ENCODE measurements at regions not wholly inside any gene's neighbourhood (a gene's known extent, or its start where the extent isn't known, plus 50 kb on each side); places are given as distances from the start of the nearest gene placed in this dataset.

- Histone ChIP-seq H3K4me3 (ENCODE audit: low read length) (no peak overlapping the region), H3K27ac (ENCODE audit: low read length) (no peak overlapping the region), H3K27me3 (ENCODE audit: control insufficient read depth, insufficient read depth, low read length) (no peaks in the 10 kb centered on the region), H3K9me3 (ENCODE audit: control insufficient read depth, low read depth, low read length) (no peaks in the 10 kb centered on the region), H3K36me3 (ENCODE audit: control insufficient read depth, low read depth, low read length) (no peaks in the 10 kb centered on the region), H3K9ac (ENCODE audit: low read length) (no peak overlapping the region), H3K4me1 (ENCODE audit: control insufficient read depth, low read depth, low read length) (no peaks in the 10 kb centered on the region)
These were observed 2005.5 kb upstream of the PCDH20 start for GRCh38 chr13:63421123-63421522.

- Histone ChIP-seq H3K9ac (ENCODE audit: low read length) (no peak overlapping the region), H3K9me3 (ENCODE audit: control insufficient read depth, low read depth, low read length) (peaks cover 4% of the 10 kb centered on the region), H3K4me1 (ENCODE audit: control insufficient read depth, low read depth, low read length) (no peaks in the 10 kb centered on the region), H3K36me3 (ENCODE audit: control insufficient read depth, low read depth, low read length) (no peaks in the 10 kb centered on the region), H3K27ac (ENCODE audit: low read length) (no peak overlapping the region), H3K4me3 (ENCODE audit: low read length) (no peak overlapping the region), H3K27me3 (ENCODE audit: control insufficient read depth, insufficient read depth, low read length) (no peaks in the 10 kb centered on the region)
These were observed 2005.0 kb upstream of the PCDH20 start for GRCh38 chr13:63420685-63421084.

GRCh38 chr13:63414247-63414646 is 1998.6 kb upstream of the PCDH20 start:
- Histone ChIP-seq H3K36me3 (ENCODE audit: control insufficient read depth, low read depth, low read length) (no peaks in the 10 kb centered on the region), H3K27me3 (ENCODE audit: control insufficient read depth, insufficient read depth, low read length) (no peaks in the 10 kb centered on the region), H3K4me1 (ENCODE audit: control insufficient read depth, low read depth, low read length) (no peaks in the 10 kb centered on the region), H3K9ac (ENCODE audit: low read length) (no peak overlapping the region), H3K4me3 (ENCODE audit: low read length) (no peak overlapping the region), H3K27ac (ENCODE audit: low read length) (no peak overlapping the region), H3K9me3 (ENCODE audit: control insufficient read depth, low read depth, low read length) (peaks cover 4% of the 10 kb centered on the region)

GRCh38 chr13:63409791-63410351 is 1994.2 kb upstream of the PCDH20 start:
- Histone ChIP-seq H3K27ac (ENCODE audit: low read length) (no peak overlapping the region), H3K27me3 (ENCODE audit: control insufficient read depth, insufficient read depth, low read length) (no peaks in the 10 kb centered on the region), H3K9ac (ENCODE audit: low read length) (no peak overlapping the region), H3K4me3 (ENCODE audit: low read length) (no peak overlapping the region), H3K4me1 (ENCODE audit: control insufficient read depth, low read depth, low read length) (peaks cover 7% of the 10 kb centered on the region), H3K36me3 (ENCODE audit: control insufficient read depth, low read depth, low read length) (no peaks in the 10 kb centered on the region), H3K9me3 (ENCODE audit: control insufficient read depth, low read depth, low read length) (no peaks in the 10 kb centered on the region)

GRCh38 chr13:63408331-63409189 is 1992.9 kb upstream of the PCDH20 start:
- Histone ChIP-seq H3K9me3 (ENCODE audit: control insufficient read depth, low read depth, low read length) (no peaks in the 10 kb centered on the region), H3K9ac (ENCODE audit: low read length) (no peak overlapping the region), H3K27ac (ENCODE audit: low read length) (no peak overlapping the region), H3K4me1 (ENCODE audit: control insufficient read depth, low read depth, low read length) (peaks cover 7% of the 10 kb centered on the region), H3K36me3 (ENCODE audit: control insufficient read depth, low read depth, low read length) (no peaks in the 10 kb centered on the region), H3K4me3 (ENCODE audit: low read length) (no peak overlapping the region), H3K27me3 (ENCODE audit: control insufficient read depth, insufficient read depth, low read length) (no peaks in the 10 kb centered on the region)

GRCh38 chr13:63403733-63404132 is 1988.1 kb upstream of the PCDH20 start:
- Histone ChIP-seq H3K27ac (ENCODE audit: low read length) (no peak overlapping the region), H3K36me3 (ENCODE audit: control insufficient read depth, low read depth, low read length) (no peaks in the 10 kb centered on the region), H3K4me1 (ENCODE audit: control insufficient read depth, low read depth, low read length) (peaks cover 6% of the 10 kb centered on the region), H3K27me3 (ENCODE audit: control insufficient read depth, insufficient read depth, low read length) (no peaks in the 10 kb centered on the region), H3K9me3 (ENCODE audit: control insufficient read depth, low read depth, low read length) (no peaks in the 10 kb centered on the region), H3K9ac (ENCODE audit: low read length) (no peak overlapping the region), H3K4me3 (ENCODE audit: low read length) (no peak overlapping the region)

- Histone ChIP-seq H3K9me3 (ENCODE audit: control insufficient read depth, low read depth, low read length) (no peaks in the 10 kb centered on the region), H3K4me1 (ENCODE audit: control insufficient read depth, low read depth, low read length) (no peaks in the 10 kb centered on the region), H3K27me3 (ENCODE audit: control insufficient read depth, insufficient read depth, low read length) (no peaks in the 10 kb centered on the region), H3K36me3 (ENCODE audit: control insufficient read depth, low read depth, low read length) (no peaks in the 10 kb centered on the region), H3K9ac (ENCODE audit: low read length) (no peak overlapping the region), H3K27ac (ENCODE audit: low read length) (no peak overlapping the region), H3K4me3 (ENCODE audit: low read length) (no peak overlapping the region)
These were observed 1981.1 kb upstream of the PCDH20 start for GRCh38 chr13:63396746-63397145.

GRCh38 chr13:63393112-63393511 is 1977.5 kb upstream of the PCDH20 start:
- Histone ChIP-seq H3K9me3 (ENCODE audit: control insufficient read depth, low read depth, low read length) (no peaks in the 10 kb centered on the region), H3K27me3 (ENCODE audit: control insufficient read depth, insufficient read depth, low read length) (no peaks in the 10 kb centered on the region), H3K9ac (ENCODE audit: low read length) (no peak overlapping the region), H3K27ac (ENCODE audit: low read length) (no peak overlapping the region), H3K4me1 (ENCODE audit: control insufficient read depth, low read depth, low read length) (no peaks in the 10 kb centered on the region), H3K4me3 (ENCODE audit: low read length) (no peak overlapping the region), H3K36me3 (ENCODE audit: control insufficient read depth, low read depth, low read length) (no peaks in the 10 kb centered on the region)

- Histone ChIP-seq H3K4me1 (ENCODE audit: control insufficient read depth, low read depth, low read length) (no peaks in the 10 kb centered on the region), H3K27ac (ENCODE audit: low read length) (no peak overlapping the region), H3K9me3 (ENCODE audit: control insufficient read depth, low read depth, low read length) (no peaks in the 10 kb centered on the region), H3K36me3 (ENCODE audit: control insufficient read depth, low read depth, low read length) (no peaks in the 10 kb centered on the region), H3K9ac (ENCODE audit: low read length) (no peak overlapping the region), H3K4me3 (ENCODE audit: low read length) (no peak overlapping the region), H3K27me3 (ENCODE audit: control insufficient read depth, insufficient read depth, low read length) (no peaks in the 10 kb centered on the region)
These were observed 1974.1 kb upstream of the PCDH20 start for GRCh38 chr13:63389756-63390155.

- Histone ChIP-seq H3K4me1 (ENCODE audit: control insufficient read depth, low read depth, low read length) (no peaks in the 10 kb centered on the region), H3K27me3 (ENCODE audit: control insufficient read depth, insufficient read depth, low read length) (no peaks in the 10 kb centered on the region), H3K4me3 (ENCODE audit: low read length) (no peak overlapping the region), H3K36me3 (ENCODE audit: control insufficient read depth, low read depth, low read length) (no peaks in the 10 kb centered on the region), H3K9ac (ENCODE audit: low read length) (no peak overlapping the region), H3K9me3 (ENCODE audit: control insufficient read depth, low read depth, low read length) (no peaks in the 10 kb centered on the region), H3K27ac (ENCODE audit: low read length) (no peak overlapping the region)
These were observed 1965.6 kb upstream of the PCDH20 start for GRCh38 chr13:63381078-63381859.

- no peaks in the 10 kb centered on the region for H3K9me3 ChIP-seq (ENCODE audit: control insufficient read depth, low read depth, low read length)
- no peaks in the 10 kb centered on the region for H3K36me3 ChIP-seq (ENCODE audit: control insufficient read depth, low read depth, low read length)
- no peak overlapping the region for H3K4me3 ChIP-seq (ENCODE audit: low read length)
- no peak overlapping the region for H3K27ac ChIP-seq (ENCODE audit: low read length)
- H3K9ac ChIP-seq (ENCODE audit: low read length) = no peak overlapping the region
- H3K27me3 ChIP-seq (ENCODE audit: control insufficient read depth, insufficient read depth, low read length) = no peaks in the 10 kb centered on the region
- no peaks in the 10 kb centered on the region for H3K4me1 ChIP-seq (ENCODE audit: control insufficient read depth, low read depth, low read length)
These were observed 1962.3 kb upstream of the PCDH20 start for GRCh38 chr13:63377986-63378385.
